GM12878 (cell line): ENCODE measurements at regions not wholly inside any gene's neighbourhood (a gene's known extent, or its start where the extent isn't known, plus 50 kb on each side); places are given as distances from the start of the nearest gene placed in this dataset.

Experiments used
- ATAC-seq: fragments of 200-7000 bp; cut with Tn5 transposase; 3 replicates; pipeline ENCODE4 v1.9.1; 2020; ENCODE audit warnings: mild to moderate bottlenecking, moderate library complexity
- BruUV-seq: library from RNA; stranded (reverse); fragments of 400-500 nt; replicated peaks from 2 replicates; lab custom pipeline; 2021; lab: Mats Ljungman, UMichigan
- CTCF ChIA-PET: fragments of 300-600 bp; sonication (Branson Sonifier 250); formaldehyde crosslinking; extraction: SDS; loops from one replicate; lab custom pipeline; 2021; ENCODE audit warnings: inconsistent platforms; lab: Yijun Ruan, JAX
- POLR2A ChIA-PET: fragments of 350-600 bp; formaldehyde crosslinking; extraction: SDS; loops from one replicate; lab custom pipeline; 2021; ENCODE audit warnings: inconsistent platforms; lab: Charles Lee
- RAD21 ChIA-PET: fragments of 300-600 bp; sonication (Branson Sonifier 250); formaldehyde crosslinking; loops from one replicate; lab custom pipeline; 2023; ENCODE audit warnings: antibody characterized with exemption; ENCODE audit not compliant: unreplicated experiment; lab: Charles Lee
- SMC1A ChIA-PET: fragments of 300-600 bp; sonication (Branson Sonifier 250); formaldehyde crosslinking; loops from one replicate; lab custom pipeline; 2023; ENCODE audit not compliant: unreplicated experiment, uncharacterized antibody; lab: Charles Lee
- DNase-seq: peaks from one replicate; pipeline ENCODE4 v3.0.0-alpha.2; 2011; ENCODE audit warnings: low read depth, low spot score
- FAIRE-seq: peaks from 3 replicates; lab custom pipeline; 2011; peaks lifted over from hg19 to GRCh38; lab: Jason Lieb, UNC
- H2AFZ ChIP-seq: 2 replicates; pipeline ENCODE4 v1.6.0; 2011; ENCODE audit warnings: low read depth, low read length, control low read depth; ENCODE audit not compliant: control insufficient read depth
- H3K27ac ChIP-seq: 2 replicates; pipeline ENCODE4 v1.5.1; 2011; ENCODE audit warnings: control low read depth; ENCODE audit not compliant: control insufficient read depth, insufficient read depth
- H3K27me3 ChIP-seq, 2 experiments: replicated peaks in 1 of 2; 2 replicates each; pipeline versions ENCODE4 v1.6.0 to v1.6.1; 2011; ENCODE audit warnings: low read length in 1 of 2; ENCODE audit not compliant: control insufficient read depth in 2 of 2, insufficient read depth in 2 of 2
- H3K36me3 ChIP-seq, 2 experiments: 2 replicates each; pipeline ENCODE4 v1.5.1; 2011; ENCODE audit warnings: low read length in 1 of 2; ENCODE audit not compliant: control insufficient read depth in 2 of 2, insufficient read depth in 2 of 2
- H3K4me1 ChIP-seq: 2 replicates; pipeline ENCODE4 v1.6.1; 2011; ENCODE audit warnings: mild to moderate bottlenecking, low read length, moderate library complexity, mixed read lengths; ENCODE audit not compliant: control insufficient read depth, insufficient read depth
- H3K4me2 ChIP-seq: 2 replicates; pipeline ENCODE4 v1.6.0; 2011; ENCODE audit warnings: control low read depth; ENCODE audit not compliant: control insufficient read depth, insufficient read depth
- H3K4me3 ChIP-seq: fragments of 200-600 bp; sonication (generic); 2 replicates; pipeline ENCODE4 v1.5.1; 2016
- H3K79me2 ChIP-seq: 2 replicates; pipeline ENCODE4 v1.6.0; 2011; ENCODE audit warnings: low read length; ENCODE audit not compliant: control insufficient read depth, insufficient read depth
- H3K9ac ChIP-seq: 2 replicates; pipeline ENCODE4 v1.8.0; 2011; ENCODE audit warnings: low read length, control low read depth, mixed read lengths; ENCODE audit not compliant: control insufficient read depth, insufficient read depth
- H3K9me3 ChIP-seq: replicated peaks from 3 replicates; pipeline ENCODE4 v1.5.1; 2011; ENCODE audit warnings: mild to moderate bottlenecking, low read length; ENCODE audit not compliant: control insufficient read depth, insufficient read depth
- H4K20me1 ChIP-seq: 2 replicates; pipeline ENCODE4 v1.6.0; 2011; ENCODE audit not compliant: control insufficient read depth, insufficient read depth
- ATF2 ChIP-seq: IDR thresholded peaks from 2 replicates; pipeline ENCODE4 v1.6.1; 2012; ENCODE audit warnings: low read length, inconsistent platforms
- CREM ChIP-seq: IDR thresholded peaks from 2 replicates; pipeline ENCODE4 v1.6.1; 2014; ENCODE audit warnings: antibody characterized with exemption, low read depth
- DPF2 ChIP-seq: fragments of 450-650 bp; IDR thresholded peaks from 2 replicates; pipeline ENCODE4 v1.6.1; 2017; ENCODE audit warnings: mild to moderate bottlenecking
- IRF5 ChIP-seq: fragments of 450-650 bp; IDR thresholded peaks from 2 replicates; pipeline ENCODE4 v1.6.1; 2017; ENCODE audit warnings: borderline replicate concordance
- MXI1 ChIP-seq: fragments of 150-350 bp; IDR thresholded peaks from 2 replicates; pipeline ENCODE4 v1.6.1; 2011; ENCODE audit warnings: low read depth, mild to moderate bottlenecking, inconsistent platforms, low read length, improper control_type of control experiment
- MYB ChIP-seq: fragments of 150-350 bp; IDR thresholded peaks from 2 replicates; pipeline ENCODE4 v1.6.1; 2014; ENCODE audit warnings: mild to moderate bottlenecking, low read depth, low read length, borderline replicate concordance
- RELB ChIP-seq: fragments of 450-650 bp; IDR thresholded peaks from 2 replicates; pipeline ENCODE4 v1.6.1; 2017; ENCODE audit warnings: low read depth, mild to moderate bottlenecking, moderate library complexity
- SKIL ChIP-seq: fragments of 450-650 bp; IDR thresholded peaks from 2 replicates; pipeline ENCODE4 v1.6.1; 2017; ENCODE audit warnings: mild to moderate bottlenecking, low read depth, inconsistent platforms; ENCODE audit not compliant: poor library complexity, severe bottlenecking
- SMAD1 ChIP-seq: fragments of 450-650 bp; IDR thresholded peaks from 2 replicates; pipeline ENCODE4 v1.6.1; 2018; ENCODE audit warnings: mild to moderate bottlenecking, low read depth; ENCODE audit not compliant: partially characterized antibody
- SMARCA5 ChIP-seq: fragments of 450-650 bp; IDR thresholded peaks from 2 replicates; pipeline ENCODE4 v1.6.1; 2017; ENCODE audit warnings: mild to moderate bottlenecking
- SRF ChIP-seq, 2 experiments: IDR thresholded peaks; 2 replicates each; pipeline ENCODE4 v1.6.1; 2011; ENCODE audit warnings: low read depth in 2 of 2, low read length in 2 of 2, mild to moderate bottlenecking in 1 of 2, moderate library complexity in 1 of 2
- TCF7 ChIP-seq: IDR thresholded peaks from 2 replicates; pipeline ENCODE4 v1.6.1; 2014; ENCODE audit warnings: antibody characterized with exemption, borderline replicate concordance
- USF1 ChIP-seq: IDR thresholded peaks from 2 replicates; pipeline ENCODE4 v1.6.1; 2011; ENCODE audit warnings: borderline replicate concordance, low read depth, mild to moderate bottlenecking, moderate library complexity, mixed read lengths, low read length; ENCODE audit not compliant: insufficient read depth; ENCODE audit errors: extremely low read length
- WGBS: methylation state at CpG from one replicate; pipeline ENCODE4 v1.1.6; 2016; ENCODE audit warnings: low lambda C conversion rate; ENCODE audit not compliant: insufficient replicate concordance, insufficient coverage; ENCODE audit errors: missing lambda C conversion rate; 5-methylcytosine and 5-hydroxymethylcytosine counted together
- in situ Hi-C: fragments of 300-500 bp; cut with MboI; formaldehyde crosslinking; loops from 9 replicates; pipeline ENCODE4 v1.14.3; 2018; ENCODE audit warnings: mixed read lengths
- intact Hi-C: fragments of 100-400 bp; cut with micrococcal nuclease; formaldehyde crosslinking; loops from one replicate; pipeline ENCODE4 v1.14.2; 2022; ENCODE audit not compliant: unreplicated experiment

GRCh38 chr20:39107741-39108140, 145.6 kb downstream of the DHX35 start:
- Histone ChIP-seq H3K4me3 (no peak overlapping the region), H3K79me2 (no peaks in the 10 kb centered on the region), H3K9me3 (no peaks in the 10 kb centered on the region; the same call in 2 of the 3 replicates), H3K36me3 (no peaks in the 10 kb centered on the region), H2AFZ (no peak overlapping the region), H3K4me1 (peaks cover 5% of the 10 kb centered on the region; the same call in 1 of the 2 replicates), H3K4me2 (no peak overlapping the region), H3K27ac (no peak overlapping the region), H3K9ac (no peak overlapping the region), H4K20me1 (no peaks in the 10 kb centered on the region), H3K27me3 (peaks cover 0 to 2% of the 10 kb centered on the region in 2 experiments; a peak in 1 of 4 replicates)
- DNase-seq (no peak), ATAC-seq (no peak), FAIRE-seq (no peak)
- ChIA-PET RAD21 (no interaction called here), CTCF (interaction anchor here (1.0 to 1.5 kb wide), 2 partner anchors 10 to 26 kb away, joined by 3 to 4 read pairs; no protein-coding TSS in a partner anchor), POLR2A (no interaction called here), SMC1A (no interaction called here)
- intact Hi-C loops (no loop called here), in situ Hi-C loops (no loop called here)
- 30% methylated on average over 5 of the region's 5 CpGs for WGBS
- no TSS peak for BruUV-seq
- TF ChIP-seq USF1 (no peak), ATF2 (no peak), MYB (no peak), RELB (no peak), TCF7 (no peak), SKIL (no peak), SRF (IDR thresholded peaks at IDR 0.05; ENCODE audit: low read depth in 2 of 2, low read length in 2 of 2) (no peak), SMAD1 (no peak), MXI1 (no peak), DPF2 (no peak), IRF5 (no peak), CREM (no peak), SMARCA5 (no peak)
